ENCODE measurements at regions not wholly inside any gene's neighbourhood (a gene's known extent, or its start where the extent isn't known, plus 50 kb on each side); places are given as distances from the start of the nearest gene placed in this dataset.

- no peak for TF ChIP-seq EZH2phosphoT487 (conservative IDR thresholded peaks at IDR 0.05; ENCODE audit: low read length)
- TF ChIP-seq, protein P1, sequence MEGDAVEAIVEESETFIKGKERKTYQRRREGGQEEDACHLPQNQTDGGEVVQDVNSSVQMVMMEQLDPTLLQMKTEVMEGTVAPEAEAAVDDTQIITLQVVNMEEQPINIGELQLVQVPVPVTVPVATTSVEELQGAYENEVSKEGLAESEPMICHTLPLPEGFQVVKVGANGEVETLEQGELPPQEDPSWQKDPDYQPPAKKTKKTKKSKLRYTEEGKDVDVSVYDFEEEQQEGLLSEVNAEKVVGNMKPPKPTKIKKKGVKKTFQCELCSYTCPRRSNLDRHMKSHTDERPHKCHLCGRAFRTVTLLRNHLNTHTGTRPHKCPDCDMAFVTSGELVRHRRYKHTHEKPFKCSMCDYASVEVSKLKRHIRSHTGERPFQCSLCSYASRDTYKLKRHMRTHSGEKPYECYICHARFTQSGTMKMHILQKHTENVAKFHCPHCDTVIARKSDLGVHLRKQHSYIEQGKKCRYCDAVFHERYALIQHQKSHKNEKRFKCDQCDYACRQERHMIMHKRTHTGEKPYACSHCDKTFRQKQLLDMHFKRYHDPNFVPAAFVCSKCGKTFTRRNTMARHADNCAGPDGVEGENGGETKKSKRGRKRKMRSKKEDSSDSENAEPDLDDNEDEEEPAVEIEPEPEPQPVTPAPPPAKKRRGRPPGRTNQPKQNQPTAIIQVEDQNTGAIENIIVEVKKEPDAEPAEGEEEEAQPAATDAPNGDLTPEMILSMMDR (IDR thresholded peaks at IDR 0.05; ENCODE audit: insufficient read depth, low read length, poor library complexity, severe bottlenecking): no peak
Measured at GRCh38 chr2:60273836-60274235, 279.6 kb downstream of the BCL11A start.
